WTC11 (cell line): ENCODE measurements at regions not wholly inside any gene's neighbourhood (a gene's known extent, or its start where the extent isn't known, plus 50 kb on each side); places are given as distances from the start of the nearest gene placed in this dataset.

ENCODE experiments used
- ATF1 ChIP-seq: sonication (generic); formaldehyde crosslinking; IDR thresholded peaks from 2 replicates; pipeline ENCODE4 v1.8.1; 2023; ENCODE audit warnings: mild to moderate bottlenecking, moderate library complexity, missing genetic modification reagents
- IRF1 ChIP-seq: sonication (generic); formaldehyde crosslinking; IDR thresholded peaks from 2 replicates; pipeline ENCODE4 v1.8.0; 2023; ENCODE audit warnings: missing genetic modification reagents
- JUN ChIP-seq: sonication (generic); formaldehyde crosslinking; IDR thresholded peaks from 2 replicates; pipeline ENCODE4 v1.8.0; 2023; ENCODE audit warnings: mild to moderate bottlenecking, missing genetic modification reagents
- NR1H2 ChIP-seq: sonication (generic); formaldehyde crosslinking; IDR thresholded peaks from 2 replicates; pipeline ENCODE4 v1.9.0; 2021; ENCODE audit warnings: mild to moderate bottlenecking, moderate library complexity, missing genetic modification reagents
- TCF7 ChIP-seq: sonication (generic); formaldehyde crosslinking; IDR thresholded peaks from 2 replicates; pipeline ENCODE4 v1.8.0; 2022; ENCODE audit warnings: mild to moderate bottlenecking, low read depth, missing genetic modification reagents, moderate library complexity
- TEAD1 ChIP-seq: sonication (generic); formaldehyde crosslinking; IDR thresholded peaks from 2 replicates; pipeline ENCODE4 v1.8.0; 2022; ENCODE audit warnings: mild to moderate bottlenecking, missing genetic modification reagents
- USF2 ChIP-seq: sonication (generic); formaldehyde crosslinking; IDR thresholded peaks from 2 replicates; pipeline ENCODE4 v1.8.1; 2023; ENCODE audit warnings: mild to moderate bottlenecking, missing genetic modification reagents, moderate library complexity
- ZNF423 ChIP-seq: fragments of 250-450 bp; sonication (Bioruptor Pico); IDR thresholded peaks from 2 replicates; pipeline ENCODE4 v2.1.2; 2022; ENCODE audit warnings: mild to moderate bottlenecking, moderate library complexity
- ZNF425 ChIP-seq: fragments of 250-450 bp; sonication (Bioruptor Pico); conservative IDR thresholded peaks from 2 replicates; pipeline ENCODE4 v1.9.0; 2021; ENCODE audit warnings: mild to moderate bottlenecking
- TF ChIP-seq, protein P1 (sequence below): fragments of 200-600 bp; IDR thresholded peaks from 2 replicates; pipeline ENCODE4 v1.8.0; 2022; ENCODE audit warnings: antibody characterized with exemption
- TF ChIP-seq, protein P2 (sequence below): sonication (generic); formaldehyde crosslinking; conservative IDR thresholded peaks from 2 replicates; pipeline ENCODE4 v1.8.1; 2023; ENCODE audit warnings: mild to moderate bottlenecking, low read depth, missing genetic modification reagents, moderate library complexity
- TF ChIP-seq, protein P3 (sequence below): fragments of 250-450 bp; sonication (Bioruptor Pico); IDR thresholded peaks from 2 replicates; pipeline ENCODE4 v2.1.2; 2022; ENCODE audit warnings: mild to moderate bottlenecking, moderate library complexity
- TF ChIP-seq, protein P4 (sequence below): sonication (generic); formaldehyde crosslinking; IDR thresholded peaks from 2 replicates; pipeline ENCODE4 v1.8.1; 2022; ENCODE audit warnings: mild to moderate bottlenecking, moderate library complexity, missing genetic modification reagents

- no peak for TF ChIP-seq IRF1 (CRISPR knock-in tag)
- no peak for TF ChIP-seq ATF1 (CRISPR knock-in tag)
- TF ChIP-seq, protein P1, sequence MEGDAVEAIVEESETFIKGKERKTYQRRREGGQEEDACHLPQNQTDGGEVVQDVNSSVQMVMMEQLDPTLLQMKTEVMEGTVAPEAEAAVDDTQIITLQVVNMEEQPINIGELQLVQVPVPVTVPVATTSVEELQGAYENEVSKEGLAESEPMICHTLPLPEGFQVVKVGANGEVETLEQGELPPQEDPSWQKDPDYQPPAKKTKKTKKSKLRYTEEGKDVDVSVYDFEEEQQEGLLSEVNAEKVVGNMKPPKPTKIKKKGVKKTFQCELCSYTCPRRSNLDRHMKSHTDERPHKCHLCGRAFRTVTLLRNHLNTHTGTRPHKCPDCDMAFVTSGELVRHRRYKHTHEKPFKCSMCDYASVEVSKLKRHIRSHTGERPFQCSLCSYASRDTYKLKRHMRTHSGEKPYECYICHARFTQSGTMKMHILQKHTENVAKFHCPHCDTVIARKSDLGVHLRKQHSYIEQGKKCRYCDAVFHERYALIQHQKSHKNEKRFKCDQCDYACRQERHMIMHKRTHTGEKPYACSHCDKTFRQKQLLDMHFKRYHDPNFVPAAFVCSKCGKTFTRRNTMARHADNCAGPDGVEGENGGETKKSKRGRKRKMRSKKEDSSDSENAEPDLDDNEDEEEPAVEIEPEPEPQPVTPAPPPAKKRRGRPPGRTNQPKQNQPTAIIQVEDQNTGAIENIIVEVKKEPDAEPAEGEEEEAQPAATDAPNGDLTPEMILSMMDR: no peak
- TF ChIP-seq, protein P2, sequence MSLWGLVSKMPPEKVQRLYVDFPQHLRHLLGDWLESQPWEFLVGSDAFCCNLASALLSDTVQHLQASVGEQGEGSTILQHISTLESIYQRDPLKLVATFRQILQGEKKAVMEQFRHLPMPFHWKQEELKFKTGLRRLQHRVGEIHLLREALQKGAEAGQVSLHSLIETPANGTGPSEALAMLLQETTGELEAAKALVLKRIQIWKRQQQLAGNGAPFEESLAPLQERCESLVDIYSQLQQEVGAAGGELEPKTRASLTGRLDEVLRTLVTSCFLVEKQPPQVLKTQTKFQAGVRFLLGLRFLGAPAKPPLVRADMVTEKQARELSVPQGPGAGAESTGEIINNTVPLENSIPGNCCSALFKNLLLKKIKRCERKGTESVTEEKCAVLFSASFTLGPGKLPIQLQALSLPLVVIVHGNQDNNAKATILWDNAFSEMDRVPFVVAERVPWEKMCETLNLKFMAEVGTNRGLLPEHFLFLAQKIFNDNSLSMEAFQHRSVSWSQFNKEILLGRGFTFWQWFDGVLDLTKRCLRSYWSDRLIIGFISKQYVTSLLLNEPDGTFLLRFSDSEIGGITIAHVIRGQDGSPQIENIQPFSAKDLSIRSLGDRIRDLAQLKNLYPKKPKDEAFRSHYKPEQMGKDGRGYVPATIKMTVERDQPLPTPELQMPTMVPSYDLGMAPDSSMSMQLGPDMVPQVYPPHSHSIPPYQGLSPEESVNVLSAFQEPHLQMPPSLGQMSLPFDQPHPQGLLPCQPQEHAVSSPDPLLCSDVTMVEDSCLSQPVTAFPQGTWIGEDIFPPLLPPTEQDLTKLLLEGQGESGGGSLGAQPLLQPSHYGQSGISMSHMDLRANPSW (CRISPR knock-in tag): no peak
- TF ChIP-seq, protein P3, sequence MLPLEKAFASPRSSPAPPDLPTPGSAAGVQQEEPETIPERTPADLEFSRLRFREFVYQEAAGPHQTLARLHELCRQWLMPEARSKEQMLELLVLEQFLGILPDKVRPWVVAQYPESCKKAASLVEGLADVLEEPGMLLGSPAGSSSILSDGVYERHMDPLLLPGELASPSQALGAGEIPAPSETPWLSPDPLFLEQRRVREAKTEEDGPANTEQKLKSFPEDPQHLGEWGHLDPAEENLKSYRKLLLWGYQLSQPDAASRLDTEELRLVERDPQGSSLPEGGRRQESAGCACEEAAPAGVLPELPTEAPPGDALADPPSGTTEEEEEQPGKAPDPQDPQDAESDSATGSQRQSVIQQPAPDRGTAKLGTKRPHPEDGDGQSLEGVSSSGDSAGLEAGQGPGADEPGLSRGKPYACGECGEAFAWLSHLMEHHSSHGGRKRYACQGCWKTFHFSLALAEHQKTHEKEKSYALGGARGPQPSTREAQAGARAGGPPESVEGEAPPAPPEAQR: no peak
- TF ChIP-seq USF2 (CRISPR knock-in tag): no peak
- no peak for TF ChIP-seq TCF7 (CRISPR knock-in tag)
- TF ChIP-seq ZNF425 (CRISPR knock-in tag): no peak
- no peak for TF ChIP-seq JUN
- no peak for TF ChIP-seq NR1H2 (CRISPR knock-in tag)
- no peak for TF ChIP-seq ZNF423 (CRISPR knock-in tag)
- TF ChIP-seq, protein P4, sequence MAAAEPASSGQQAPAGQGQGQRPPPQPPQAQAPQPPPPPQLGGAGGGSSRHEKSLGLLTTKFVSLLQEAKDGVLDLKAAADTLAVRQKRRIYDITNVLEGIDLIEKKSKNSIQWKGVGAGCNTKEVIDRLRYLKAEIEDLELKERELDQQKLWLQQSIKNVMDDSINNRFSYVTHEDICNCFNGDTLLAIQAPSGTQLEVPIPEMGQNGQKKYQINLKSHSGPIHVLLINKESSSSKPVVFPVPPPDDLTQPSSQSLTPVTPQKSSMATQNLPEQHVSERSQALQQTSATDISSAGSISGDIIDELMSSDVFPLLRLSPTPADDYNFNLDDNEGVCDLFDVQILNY (CRISPR knock-in tag): no peak
- no peak for TF ChIP-seq TEAD1 (CRISPR knock-in tag)
These were observed 96.7 kb upstream of the UMPS start for GRCh38 chr3:124633524-124633923.
